Mesendoderm (in vitro differentiated cells): ENCODE measurements at regions not wholly inside any gene's neighbourhood (a gene's known extent, or its start where the extent isn't known, plus 50 kb on each side); places are given as distances from the start of the nearest gene placed in this dataset.

Experiments used
- DNase-seq: peaks from one replicate; pipeline ENCODE4 v3.0.0; 2013
- H2AK5ac ChIP-seq: 2 replicates; pipeline ENCODE4 v1.6.1; 2013; ENCODE audit warnings: low read length, inconsistent platforms
- H2BK120ac ChIP-seq: 2 replicates; pipeline ENCODE4 v1.6.1; 2013; ENCODE audit warnings: low read depth, mild to moderate bottlenecking, low read length, moderate library complexity, mixed read lengths
- H2BK15ac ChIP-seq: replicated peaks from 2 replicates; pipeline ENCODE4 v1.6.1; 2013; ENCODE audit warnings: low read depth, mild to moderate bottlenecking, moderate library complexity
- H2BK5ac ChIP-seq: 2 replicates; pipeline ENCODE4 v1.6.1; 2013; ENCODE audit warnings: low read length, inconsistent platforms
- H3K18ac ChIP-seq: 2 replicates; pipeline ENCODE4 v1.6.1; 2013; ENCODE audit warnings: mild to moderate bottlenecking, low read length, mixed read lengths
- H3K23ac ChIP-seq: one replicate; pipeline ENCODE4 v1.6.1; 2013; ENCODE audit warnings: low read length
- H3K27ac ChIP-seq: 2 replicates; pipeline ENCODE4 v1.5.1; 2013; ENCODE audit warnings: low read depth, mild to moderate bottlenecking, inconsistent platforms, low read length, moderate library complexity
- H3K27me3 ChIP-seq: 2 replicates; pipeline ENCODE4 v1.6.1; 2013; ENCODE audit warnings: low read length, control low read depth, mild to moderate bottlenecking, inconsistent platforms; ENCODE audit not compliant: insufficient read depth, poor library complexity
- H3K36me3 ChIP-seq: 2 replicates; pipeline ENCODE4 v1.6.1; 2013; ENCODE audit warnings: low read length, inconsistent platforms; ENCODE audit not compliant: control insufficient read depth, insufficient read depth
- H3K4ac ChIP-seq: one replicate; pipeline ENCODE4 v1.6.1; 2013; ENCODE audit warnings: low read depth, mild to moderate bottlenecking, low read length, moderate library complexity
- H3K4me1 ChIP-seq: 2 replicates; pipeline ENCODE4 v1.6.1; 2013; ENCODE audit warnings: low read depth, low read length, inconsistent platforms; ENCODE audit not compliant: control insufficient read depth
- H3K4me2 ChIP-seq: 2 replicates; pipeline ENCODE4 v1.6.1; 2013; ENCODE audit warnings: low read length
- H3K4me3 ChIP-seq: 2 replicates; pipeline ENCODE4 v1.5.1; 2013; ENCODE audit warnings: mild to moderate bottlenecking, low read length
- H3K56ac ChIP-seq: one replicate; pipeline ENCODE4 v1.6.1; 2013; ENCODE audit warnings: low read length
- H3K79me1 ChIP-seq: 2 replicates; pipeline ENCODE4 v1.6.1; 2013; ENCODE audit warnings: low read length, inconsistent platforms
- H3K79me2 ChIP-seq: 2 replicates; pipeline ENCODE4 v1.6.1; 2013; ENCODE audit warnings: mild to moderate bottlenecking, low read length; ENCODE audit not compliant: control insufficient read depth, insufficient read depth
- H3K9ac ChIP-seq: 2 replicates; pipeline ENCODE4 v1.6.1; 2013; ENCODE audit warnings: low read length, inconsistent platforms
- H4K5ac ChIP-seq: one replicate; pipeline ENCODE4 v1.6.1; 2013; ENCODE audit warnings: low read length
- H4K8ac ChIP-seq: one replicate; pipeline ENCODE4 v1.6.1; 2013; ENCODE audit warnings: low read depth, mild to moderate bottlenecking, control low read depth, low read length, moderate library complexity
- WGBS: extraction: QIAGEN DNeasy Blood & Tissue Kit; methylation state at CpG from one replicate; pipeline ENCODE4 v1.1.7; 2013; ENCODE audit warnings: low lambda C conversion rate, missing lambda C conversion rate; ENCODE audit not compliant: insufficient coverage; ENCODE audit errors: extremely low coverage; 5-methylcytosine and 5-hydroxymethylcytosine counted together

GRCh38 chr10:109741712-109742111 lies 181.6 kb downstream of the XPNPEP1 start:
- no peak overlapping the region for H3K4me2 ChIP-seq
- no peak overlapping the region for H3K27ac ChIP-seq
- H3K23ac ChIP-seq: no peak overlapping the region
- H3K9ac ChIP-seq: no peak overlapping the region
- no peak overlapping the region for H3K4me3 ChIP-seq
- no peaks in the 10 kb centered on the region for H3K79me2 ChIP-seq
- no peaks in the 10 kb centered on the region for H3K79me1 ChIP-seq
- no peak overlapping the region for H3K18ac ChIP-seq
- no peaks in the 10 kb centered on the region for H3K36me3 ChIP-seq
- no peak overlapping the region for H2BK15ac ChIP-seq
- no peak overlapping the region for H2BK120ac ChIP-seq
- WGBS: no CpG with 5 or more reads among the region's 2 CpGs
- no peak overlapping the region for H2BK5ac ChIP-seq
- no peak overlapping the region for H4K5ac ChIP-seq
- no peak for DNase-seq
- H2AK5ac ChIP-seq: no peak overlapping the region
- no peak overlapping the region for H3K4ac ChIP-seq
- H3K27me3 ChIP-seq: no peaks in the 10 kb centered on the region
- no peaks in the 10 kb centered on the region for H3K4me1 ChIP-seq
- H4K8ac ChIP-seq: no peak overlapping the region
- no peak overlapping the region for H3K56ac ChIP-seq

GRCh38 chr10:109740436-109740835 lies 182.9 kb downstream of the XPNPEP1 start:
- Histone ChIP-seq H3K4me2 (no peak overlapping the region), H3K36me3 (no peaks in the 10 kb centered on the region), H3K27me3 (no peaks in the 10 kb centered on the region), H3K4me3 (no peak overlapping the region), H3K27ac (no peak overlapping the region), H2BK5ac (no peak overlapping the region), H4K8ac (no peak overlapping the region), H3K79me2 (no peaks in the 10 kb centered on the region), H3K4ac (no peak overlapping the region), H2BK15ac (no peak overlapping the region), H4K5ac (no peak overlapping the region), H3K18ac (no peak overlapping the region), H3K4me1 (no peaks in the 10 kb centered on the region), H3K79me1 (no peaks in the 10 kb centered on the region), H3K23ac (no peak overlapping the region), H3K56ac (no peak overlapping the region), H3K9ac (no peak overlapping the region), H2BK120ac (no peak overlapping the region), H2AK5ac (no peak overlapping the region)
- WGBS: no CpG with 5 or more reads among the region's 3 CpGs
- no peak for DNase-seq

- Histone ChIP-seq H2BK15ac (no peak overlapping the region), H3K4me2 (no peak overlapping the region), H3K36me3 (no peaks in the 10 kb centered on the region), H3K56ac (no peak overlapping the region), H2AK5ac (no peak overlapping the region), H3K27me3 (no peaks in the 10 kb centered on the region), H3K27ac (no peak overlapping the region), H4K5ac (no peak overlapping the region), H3K18ac (no peak overlapping the region), H3K4ac (no peak overlapping the region), H3K4me3 (no peak overlapping the region), H3K9ac (no peak overlapping the region), H3K4me1 (no peaks in the 10 kb centered on the region), H4K8ac (no peak overlapping the region), H3K23ac (no peak overlapping the region), H2BK5ac (no peak overlapping the region), H3K79me1 (no peaks in the 10 kb centered on the region), H3K79me2 (no peaks in the 10 kb centered on the region), H2BK120ac (no peak overlapping the region)
- no peak for DNase-seq
- no CpG with 5 or more reads among the region's 5 CpGs for WGBS
These were observed 185.7 kb downstream of the XPNPEP1 start for GRCh38 chr10:109737626-109738025.

- H3K18ac ChIP-seq: no peak overlapping the region
- H3K36me3 ChIP-seq: no peaks in the 10 kb centered on the region
- no peak overlapping the region for H2BK15ac ChIP-seq
- H3K27ac ChIP-seq: no peak overlapping the region
- no peak overlapping the region for H2AK5ac ChIP-seq
- no peak overlapping the region for H4K5ac ChIP-seq
- WGBS: no CpG with 5 or more reads among the region's 4 CpGs
- no peaks in the 10 kb centered on the region for H3K79me2 ChIP-seq
- H3K4ac ChIP-seq: no peak overlapping the region
- no peaks in the 10 kb centered on the region for H3K27me3 ChIP-seq
- H4K8ac ChIP-seq: no peak overlapping the region
- H3K4me3 ChIP-seq: no peak overlapping the region
- H3K4me1 ChIP-seq: no peaks in the 10 kb centered on the region
- H2BK120ac ChIP-seq: no peak overlapping the region
- DNase-seq: no peak
- no peak overlapping the region for H3K4me2 ChIP-seq
- no peaks in the 10 kb centered on the region for H3K79me1 ChIP-seq
- no peak overlapping the region for H2BK5ac ChIP-seq
- no peak overlapping the region for H3K9ac ChIP-seq
- H3K56ac ChIP-seq: no peak overlapping the region
- H3K23ac ChIP-seq: no peak overlapping the region
These were observed 186.3 kb downstream of the XPNPEP1 start for GRCh38 chr10:109737009-109737408.

- H3K79me1 ChIP-seq: no peaks in the 10 kb centered on the region
- H4K5ac ChIP-seq: no peak overlapping the region
- no peak overlapping the region for H2BK15ac ChIP-seq
- no peaks in the 10 kb centered on the region for H3K27me3 ChIP-seq
- no peak overlapping the region for H3K27ac ChIP-seq
- no peaks in the 10 kb centered on the region for H3K79me2 ChIP-seq
- H3K36me3 ChIP-seq: no peaks in the 10 kb centered on the region
- no peak overlapping the region for H3K9ac ChIP-seq
- no peaks in the 10 kb centered on the region for H3K4me1 ChIP-seq
- no peak overlapping the region for H3K4me3 ChIP-seq
- H3K4ac ChIP-seq: no peak overlapping the region
- H2AK5ac ChIP-seq: no peak overlapping the region
- no peak for DNase-seq
- WGBS: no CpG with 5 or more reads among the region's 4 CpGs
- no peak overlapping the region for H2BK5ac ChIP-seq
- H4K8ac ChIP-seq: no peak overlapping the region
- no peak overlapping the region for H3K18ac ChIP-seq
- H2BK120ac ChIP-seq: no peak overlapping the region
- H3K4me2 ChIP-seq: no peak overlapping the region
- no peak overlapping the region for H3K56ac ChIP-seq
- no peak overlapping the region for H3K23ac ChIP-seq
These were observed 187.5 kb downstream of the XPNPEP1 start for GRCh38 chr10:109735776-109736175.

GRCh38 chr10:109732254-109732965 lies 190.9 kb downstream of the XPNPEP1 start:
- no CpG with 5 or more reads among the region's 3 CpGs for WGBS

More at GRCh38 chr10:109732254-109732965, 190.9 kb downstream of the XPNPEP1 start:
- Histone ChIP-seq H3K4me3 (no peak overlapping the region), H2BK15ac (no peak overlapping the region), H2AK5ac (no peak overlapping the region), H3K56ac (no peak overlapping the region), H3K18ac (no peak overlapping the region), H3K27ac (no peak overlapping the region), H3K4me2 (no peak overlapping the region), H3K9ac (no peak overlapping the region), H3K27me3 (no peaks in the 10 kb centered on the region), H3K79me2 (no peaks in the 10 kb centered on the region), H3K23ac (no peak overlapping the region), H3K4me1 (no peaks in the 10 kb centered on the region), H2BK5ac (no peak overlapping the region), H2BK120ac (no peak overlapping the region), H3K79me1 (no peaks in the 10 kb centered on the region), H4K5ac (no peak overlapping the region), H4K8ac (no peak overlapping the region), H3K36me3 (no peaks in the 10 kb centered on the region), H3K4ac (no peak overlapping the region)
- no peak for DNase-seq
